Endothelial cell of umbilical vein (primary cell): ENCODE measurements at regions not wholly inside any gene's neighbourhood (a gene's known extent, or its start where the extent isn't known, plus 50 kb on each side); places are given as distances from the start of the nearest gene placed in this dataset.

Experiments used
- BruUV-seq: library from RNA; stranded (reverse); fragments of 400-500 nt; replicated peaks from 2 replicates; lab custom pipeline; 2021; lab: Mats Ljungman, UMichigan
- CTCF ChIA-PET: fragments of 300-600, 350-600 bp; sonication (Branson Sonifier 250); formaldehyde crosslinking; loops from one replicate; lab custom pipeline; 2021; ENCODE audit warnings: antibody characterized with exemption, inconsistent platforms; lab: Charles Lee
- POLR2A ChIA-PET: fragments of 300-600, 350-600 bp; sonication (Branson Sonifier 250); formaldehyde crosslinking; loops from one replicate; lab custom pipeline; 2021; ENCODE audit warnings: antibody characterized with exemption, inconsistent platforms; lab: Charles Lee
- DNase-seq: peaks from one replicate; pipeline ENCODE4 v3.0.0-alpha.2; 2011; ENCODE audit warnings: low read depth, low spot score
- FAIRE-seq: peaks from 2 replicates; lab custom pipeline; 2011; peaks lifted over from hg19 to GRCh38; lab: Jason Lieb, UNC
- H2AFZ ChIP-seq: 2 replicates; pipeline ENCODE4 v1.6.0; 2012; ENCODE audit warnings: low read depth, low read length, control low read depth, inconsistent platforms
- H3K27ac ChIP-seq: 2 replicates; pipeline ENCODE4 v1.5.1; 2011; ENCODE audit warnings: low read depth, mild to moderate bottlenecking, control low read depth, low read length, moderate library complexity; ENCODE audit not compliant: insufficient read depth
- H3K27me3 ChIP-seq, 2 experiments: 2 replicates each; pipeline versions ENCODE4 v1.6.0 to v1.6.1; 2011; ENCODE audit warnings: low read length in 2 of 2, mixed read lengths in 1 of 2; ENCODE audit not compliant: control insufficient read depth in 2 of 2, insufficient read depth in 2 of 2
- H3K36me3 ChIP-seq, 2 experiments: 2 replicates in 1 of 2; 3 replicates in 1 of 2; pipeline ENCODE4 v1.5.1; 2011; ENCODE audit warnings: low read length in 2 of 2, mild to moderate bottlenecking in 1 of 2, moderate library complexity in 1 of 2; ENCODE audit not compliant: control insufficient read depth in 2 of 2, insufficient read depth in 2 of 2; ENCODE audit errors: extremely low read depth in 1 of 2
- H3K4me1 ChIP-seq: 3 replicates; pipeline ENCODE4 v1.5.1; 2011; ENCODE audit warnings: mild to moderate bottlenecking, low read length; ENCODE audit not compliant: control insufficient read depth, insufficient read depth; ENCODE audit errors: extremely low read depth
- H3K4me2 ChIP-seq: 2 replicates; pipeline ENCODE4 v1.6.1; 2011; ENCODE audit warnings: low read length, control low read depth, mixed read lengths; ENCODE audit not compliant: insufficient read depth
- H3K4me3 ChIP-seq, 3 experiments: fragments of 200-600 bp in 1 of 3; sonication (generic), shearing (Covaris generic) in 1 of 3; replicated peaks in 1 of 3; 2 replicates each; pipeline ENCODE4 v1.5.1; 2011 to 2016; ENCODE audit warnings: control low read depth in 3 of 3, low read length in 3 of 3, mild to moderate bottlenecking in 2 of 3, inconsistent platforms in 1 of 3, low read depth in 1 of 3, moderate library complexity in 1 of 3; ENCODE audit not compliant: insufficient read depth in 1 of 3
- H3K79me2 ChIP-seq: 2 replicates; pipeline ENCODE4 v1.6.0; 2012; ENCODE audit warnings: low read length, inconsistent platforms; ENCODE audit not compliant: control insufficient read depth, insufficient read depth
- H3K9ac ChIP-seq: replicated peaks from 2 replicates; pipeline ENCODE3; 2011; ENCODE audit warnings: low read length, control low read depth; ENCODE audit not compliant: insufficient read depth; ENCODE audit errors: extremely low read depth
- H3K9me1 ChIP-seq: replicated peaks from 3 replicates; pipeline ENCODE4 v1.6.0; 2011; ENCODE audit warnings: mild to moderate bottlenecking, low read length; ENCODE audit not compliant: control insufficient read depth, insufficient read depth; ENCODE audit errors: extremely low read depth
- H3K9me3 ChIP-seq: replicated peaks from 2 replicates; pipeline ENCODE4 v1.5.1; 2012; ENCODE audit warnings: low read length, inconsistent platforms; ENCODE audit not compliant: control insufficient read depth, insufficient read depth
- H4K20me1 ChIP-seq: replicated peaks from 2 replicates; pipeline ENCODE3; 2011; ENCODE audit warnings: mild to moderate bottlenecking, low read length; ENCODE audit not compliant: control insufficient read depth, insufficient read depth; ENCODE audit errors: extremely low read depth
- EZH2 ChIP-seq: IDR thresholded peaks from 2 replicates; pipeline ENCODE4 v1.6.1; 2012; ENCODE audit warnings: borderline replicate concordance, low read depth, mild to moderate bottlenecking, moderate library complexity, low read length, inconsistent platforms; ENCODE audit not compliant: severe bottlenecking
- FOS ChIP-seq: IDR thresholded peaks from 2 replicates; pipeline ENCODE4 v1.6.1; 2011; ENCODE audit warnings: mild to moderate bottlenecking, low read length, moderate library complexity, borderline replicate concordance; ENCODE audit not compliant: insufficient read depth
- GATA2 ChIP-seq: IDR thresholded peaks from 2 replicates; pipeline ENCODE4 v1.7.0; 2011; ENCODE audit warnings: low read depth, mild to moderate bottlenecking, moderate library complexity, mixed read lengths, low read length; ENCODE audit not compliant: insufficient read length, insufficient read depth
- JUN ChIP-seq: IDR thresholded peaks from 2 replicates; pipeline ENCODE4 v1.6.1; 2011; ENCODE audit warnings: borderline replicate concordance, low read depth; ENCODE audit not compliant: insufficient read length, insufficient read depth
- MYC ChIP-seq: IDR thresholded peaks from one replicate; pipeline ENCODE4 v1.6.1; 2011; ENCODE audit warnings: mild to moderate bottlenecking, low read depth, low read length
- POLR2A ChIP-seq: IDR thresholded peaks from 2 replicates; pipeline ENCODE4 v1.6.1; 2012; ENCODE audit warnings: low read depth, mild to moderate bottlenecking, control low read depth, low read length
- POLR2AphosphoS5 ChIP-seq: IDR thresholded peaks from 2 replicates; pipeline ENCODE4 v1.6.1; 2012; ENCODE audit warnings: low read depth, mild to moderate bottlenecking, control low read depth, low read length, moderate library complexity; ENCODE audit not compliant: insufficient read depth
- dilution Hi-C: fragments of 300-500 bp; cut with MboI; formaldehyde crosslinking; loops from one replicate; pipeline ENCODE4 v1.15.0; 2019; ENCODE audit warnings: low sequenced_read_pairs; ENCODE audit not compliant: extremely low pct_ligation_motif_present
- intact Hi-C: fragments of 100-400 bp; cut with micrococcal nuclease; formaldehyde crosslinking; loops from one replicate; pipeline ENCODE4 v1.10.0; 2022
- TF ChIP-seq, protein P1 (sequence below): IDR thresholded peaks from 2 replicates; pipeline ENCODE4 v1.6.1; 2011; ENCODE audit not compliant: insufficient read depth, insufficient read length
- TF ChIP-seq, protein P2 (sequence below), 2 donors: IDR thresholded peaks; 1 replicate in 1 of 2; 2 replicates in 1 of 2; pipeline ENCODE4 v1.5.1; 2011; ENCODE audit warnings: low read length in 2 of 2, mild to moderate bottlenecking in 2 of 2, moderate library complexity in 2 of 2, control low read depth in 1 of 2, inconsistent platforms in 1 of 2, low read depth in 1 of 2; ENCODE audit not compliant: insufficient read depth in 1 of 2; ENCODE audit errors: extremely low read depth in 1 of 2

DNA sequence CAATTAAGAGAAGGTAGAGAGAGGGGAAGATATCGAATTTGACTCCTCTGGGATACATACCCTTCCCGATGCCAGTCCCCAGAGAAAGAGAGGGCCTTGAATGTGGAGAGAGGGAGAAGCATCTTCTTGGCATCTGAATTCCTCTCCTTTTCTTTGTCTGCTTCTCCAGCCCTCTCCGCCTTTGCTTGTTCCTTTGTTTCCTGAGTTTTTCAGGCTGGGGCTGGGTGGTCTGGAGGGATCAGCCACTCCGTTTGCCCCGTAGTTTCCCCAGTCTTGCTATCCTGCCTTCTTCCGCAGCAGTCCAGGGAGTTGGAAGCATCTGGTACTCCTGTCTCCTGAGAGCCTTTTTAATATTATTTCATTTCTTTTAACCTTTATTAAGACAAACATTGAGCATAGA, 107.1 kb upstream of the CADM1 start:
- Histone ChIP-seq H3K27ac (no peak overlapping the region), H3K79me2 (no peaks in the 10 kb centered on the region), H4K20me1 (no peaks in the 10 kb centered on the region), H3K27me3 (no peaks in the 10 kb centered on the region), H3K4me2 (no peak overlapping the region), H3K4me1 (no peaks in the 10 kb centered on the region), H3K9ac (no peak overlapping the region), H3K9me3 (no peaks in the 10 kb centered on the region), H2AFZ (no peak overlapping the region), H3K9me1 (no peaks in the 10 kb centered on the region), H3K36me3 (no peaks in the 10 kb centered on the region), H3K4me3 (no peak overlapping the region)
- dilution Hi-C loops: no loop called here
- FAIRE-seq (no peak), DNase-seq (no peak)
- TF ChIP-seq POLR2AphosphoS5 (no peak), EZH2 (no peak), FOS (no peak), POLR2A (no peak), MYC (no peak), JUN (no peak), GATA2 (no peak)
- TF ChIP-seq, protein P1, sequence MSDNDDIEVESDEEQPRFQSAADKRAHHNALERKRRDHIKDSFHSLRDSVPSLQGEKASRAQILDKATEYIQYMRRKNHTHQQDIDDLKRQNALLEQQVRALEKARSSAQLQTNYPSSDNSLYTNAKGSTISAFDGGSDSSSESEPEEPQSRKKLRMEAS: no peak
- TF ChIP-seq, protein P2, sequence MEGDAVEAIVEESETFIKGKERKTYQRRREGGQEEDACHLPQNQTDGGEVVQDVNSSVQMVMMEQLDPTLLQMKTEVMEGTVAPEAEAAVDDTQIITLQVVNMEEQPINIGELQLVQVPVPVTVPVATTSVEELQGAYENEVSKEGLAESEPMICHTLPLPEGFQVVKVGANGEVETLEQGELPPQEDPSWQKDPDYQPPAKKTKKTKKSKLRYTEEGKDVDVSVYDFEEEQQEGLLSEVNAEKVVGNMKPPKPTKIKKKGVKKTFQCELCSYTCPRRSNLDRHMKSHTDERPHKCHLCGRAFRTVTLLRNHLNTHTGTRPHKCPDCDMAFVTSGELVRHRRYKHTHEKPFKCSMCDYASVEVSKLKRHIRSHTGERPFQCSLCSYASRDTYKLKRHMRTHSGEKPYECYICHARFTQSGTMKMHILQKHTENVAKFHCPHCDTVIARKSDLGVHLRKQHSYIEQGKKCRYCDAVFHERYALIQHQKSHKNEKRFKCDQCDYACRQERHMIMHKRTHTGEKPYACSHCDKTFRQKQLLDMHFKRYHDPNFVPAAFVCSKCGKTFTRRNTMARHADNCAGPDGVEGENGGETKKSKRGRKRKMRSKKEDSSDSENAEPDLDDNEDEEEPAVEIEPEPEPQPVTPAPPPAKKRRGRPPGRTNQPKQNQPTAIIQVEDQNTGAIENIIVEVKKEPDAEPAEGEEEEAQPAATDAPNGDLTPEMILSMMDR (IDR thresholded peaks at IDR 0.05; ENCODE audit: extremely low read depth in 1 of 2, insufficient read depth in 1 of 2, low read depth in 1 of 2, low read length in 2 of 2): no peak
- no TSS peak for BruUV-seq
- POLR2A ChIA-PET: no interaction called here
- intact Hi-C loops: no loop called here
- CTCF ChIA-PET: no interaction called here
